ENCODE measurements at regions not wholly inside any gene's neighbourhood (a gene's known extent, or its start where the extent isn't known, plus 50 kb on each side); places are given as distances from the start of the nearest gene placed in this dataset.

GRCh38 chr1:57879700-57880099, 455.8 kb upstream of the DAB1 start:
- H3K27ac ChIP-seq (ENCODE audit: low read depth, low read length) = no peak overlapping the region
- H3K36me3 ChIP-seq (ENCODE audit: control insufficient read depth, insufficient read depth, low read length) = no peaks in the 10 kb centered on the region
- no peaks in the 10 kb centered on the region for H3K9me3 ChIP-seq (ENCODE audit: control insufficient read depth, insufficient read depth, low read depth, low read length)
- H3K4me1 ChIP-seq (ENCODE audit: control insufficient read depth, insufficient read depth, low read length) = no peaks in the 10 kb centered on the region
- no peak overlapping the region for H3K9ac ChIP-seq (ENCODE audit: low read length)
- H3K27me3 ChIP-seq (ENCODE audit: control insufficient read depth, insufficient read depth, low read length) = no peaks in the 10 kb centered on the region
- H3K4me3 ChIP-seq (ENCODE audit: low read depth, low read length) = no peak overlapping the region

- Histone ChIP-seq H3K27me3 (ENCODE audit: control insufficient read depth, insufficient read depth, low read length) (no peaks in the 10 kb centered on the region), H3K9me3 (ENCODE audit: control insufficient read depth, insufficient read depth, low read depth, low read length) (no peaks in the 10 kb centered on the region), H3K4me3 (ENCODE audit: low read depth, low read length) (no peak overlapping the region), H3K36me3 (ENCODE audit: control insufficient read depth, insufficient read depth, low read length) (no peaks in the 10 kb centered on the region), H3K27ac (ENCODE audit: low read depth, low read length) (no peak overlapping the region), H3K9ac (ENCODE audit: low read length) (no peak overlapping the region), H3K4me1 (ENCODE audit: control insufficient read depth, insufficient read depth, low read length) (no peaks in the 10 kb centered on the region)
Observed at GRCh38 chr1:57874418-57874877, 450.6 kb upstream of the DAB1 start.

DNA sequence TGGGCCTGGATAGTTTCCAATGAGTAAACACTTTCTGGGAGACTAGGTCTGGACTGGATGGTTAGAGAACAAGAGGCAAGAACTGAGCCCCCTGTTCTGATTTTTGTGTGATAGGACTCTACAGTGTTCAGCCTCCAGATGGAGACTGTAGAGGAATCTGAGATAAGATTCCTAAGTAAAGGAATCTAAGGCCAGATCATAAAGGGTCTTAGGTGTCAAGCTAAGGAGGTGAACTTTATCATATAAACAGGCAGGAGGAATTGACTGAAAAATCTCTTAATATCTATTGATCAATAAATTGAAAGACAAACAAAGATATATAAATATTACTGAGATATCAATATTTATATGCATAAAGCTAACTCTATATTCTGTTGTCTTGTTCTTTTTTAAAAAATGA, 449.1 kb upstream of the DAB1 start:
- Histone ChIP-seq H3K4me3 (ENCODE audit: low read depth, low read length) (no peak overlapping the region), H3K36me3 (ENCODE audit: control insufficient read depth, insufficient read depth, low read length) (no peaks in the 10 kb centered on the region), H3K9ac (ENCODE audit: low read length) (no peak overlapping the region), H3K4me1 (ENCODE audit: control insufficient read depth, insufficient read depth, low read length) (no peaks in the 10 kb centered on the region; the same call in 1 of the 2 replicates), H3K27ac (ENCODE audit: low read depth, low read length) (no peak overlapping the region), H3K27me3 (ENCODE audit: control insufficient read depth, insufficient read depth, low read length) (no peaks in the 10 kb centered on the region), H3K9me3 (ENCODE audit: control insufficient read depth, insufficient read depth, low read depth, low read length) (no peaks in the 10 kb centered on the region)

DNA sequence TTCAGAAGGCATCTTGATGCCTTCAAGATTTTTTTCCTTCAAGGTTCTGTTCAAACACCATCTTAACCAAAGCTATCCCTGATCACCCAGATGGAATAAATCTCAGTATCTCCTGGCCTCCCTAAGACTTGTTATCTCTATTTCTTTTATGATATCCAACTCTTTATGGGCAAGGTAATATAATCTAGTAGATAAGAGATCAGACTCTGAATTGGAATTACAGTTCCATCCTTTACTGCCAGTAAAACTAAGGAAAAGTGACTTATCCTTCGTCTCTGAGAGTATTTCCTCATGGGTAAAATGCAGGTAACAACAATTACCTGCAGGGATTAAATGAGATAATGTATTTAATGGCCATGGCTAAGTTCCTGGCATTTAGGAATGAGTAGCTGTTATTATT, 445.0 kb upstream of the DAB1 start:
- no peak overlapping the region for H3K27ac ChIP-seq (ENCODE audit: low read depth, low read length)
- H3K9me3 ChIP-seq (ENCODE audit: control insufficient read depth, insufficient read depth, low read depth, low read length) = no peaks in the 10 kb centered on the region
- H3K27me3 ChIP-seq (ENCODE audit: control insufficient read depth, insufficient read depth, low read length) = no peaks in the 10 kb centered on the region
- H3K36me3 ChIP-seq (ENCODE audit: control insufficient read depth, insufficient read depth, low read length) = no peaks in the 10 kb centered on the region
- no peak overlapping the region for H3K9ac ChIP-seq (ENCODE audit: low read length)
- H3K4me1 ChIP-seq (ENCODE audit: control insufficient read depth, insufficient read depth, low read length) = no peaks in the 10 kb centered on the region; the same call in 1 of the 2 replicates
- no peak overlapping the region for H3K4me3 ChIP-seq (ENCODE audit: low read depth, low read length)

DNA sequence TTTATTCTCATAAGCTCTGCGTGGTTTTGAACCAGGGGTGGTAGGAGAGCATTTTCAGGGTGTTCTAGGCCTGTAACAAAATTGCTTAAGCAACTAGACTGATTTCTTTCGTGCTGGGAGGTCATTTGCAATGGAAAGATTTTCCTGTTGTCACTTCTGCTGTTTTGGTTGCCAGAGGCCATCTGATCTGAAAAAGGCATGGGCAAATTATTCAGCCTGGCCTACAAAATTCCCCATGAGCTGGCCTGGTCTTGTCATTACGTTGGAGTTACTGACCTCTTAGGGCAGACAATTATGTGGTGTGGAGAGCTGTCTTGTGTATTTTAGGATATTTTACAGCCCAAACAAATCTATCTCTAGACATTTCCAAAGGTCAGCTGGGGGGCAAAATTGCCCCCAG, 444.4 kb upstream of the DAB1 start:
- no peaks in the 10 kb centered on the region; the same call in 1 of the 2 replicates for H3K4me1 ChIP-seq (ENCODE audit: control insufficient read depth, insufficient read depth, low read length)
- H3K9me3 ChIP-seq (ENCODE audit: control insufficient read depth, insufficient read depth, low read depth, low read length) = no peaks in the 10 kb centered on the region
- no peak overlapping the region for H3K9ac ChIP-seq (ENCODE audit: low read length)
- H3K27me3 ChIP-seq (ENCODE audit: control insufficient read depth, insufficient read depth, low read length) = no peaks in the 10 kb centered on the region
- H3K4me3 ChIP-seq (ENCODE audit: low read depth, low read length) = no peak overlapping the region
- H3K27ac ChIP-seq (ENCODE audit: low read depth, low read length) = no peak overlapping the region
- H3K36me3 ChIP-seq (ENCODE audit: control insufficient read depth, insufficient read depth, low read length) = no peaks in the 10 kb centered on the region

- Histone ChIP-seq H3K9me3 (ENCODE audit: control insufficient read depth, insufficient read depth, low read depth, low read length) (no peaks in the 10 kb centered on the region), H3K4me3 (ENCODE audit: low read depth, low read length) (no peak overlapping the region), H3K9ac (ENCODE audit: low read length) (no peak overlapping the region), H3K27ac (ENCODE audit: low read depth, low read length) (no peak overlapping the region), H3K36me3 (ENCODE audit: control insufficient read depth, insufficient read depth, low read length) (no peaks in the 10 kb centered on the region), H3K27me3 (ENCODE audit: control insufficient read depth, insufficient read depth, low read length) (no peaks in the 10 kb centered on the region), H3K4me1 (ENCODE audit: control insufficient read depth, insufficient read depth, low read length) (no peaks in the 10 kb centered on the region; the same call in 1 of the 2 replicates)
Observed at GRCh38 chr1:57866998-57867397, 443.1 kb upstream of the DAB1 start.

- Histone ChIP-seq H3K9me3 (ENCODE audit: control insufficient read depth, insufficient read depth, low read depth, low read length) (no peaks in the 10 kb centered on the region), H3K9ac (ENCODE audit: low read length) (no peak overlapping the region), H3K36me3 (ENCODE audit: control insufficient read depth, insufficient read depth, low read length) (no peaks in the 10 kb centered on the region), H3K27ac (ENCODE audit: low read depth, low read length) (no peak overlapping the region), H3K4me1 (ENCODE audit: control insufficient read depth, insufficient read depth, low read length) (peaks cover 12% of the 10 kb centered on the region), H3K27me3 (ENCODE audit: control insufficient read depth, insufficient read depth, low read length) (no peaks in the 10 kb centered on the region), H3K4me3 (ENCODE audit: low read depth, low read length) (no peak overlapping the region)
Observed at GRCh38 chr1:57860931-57861565, 437.2 kb upstream of the DAB1 start.

- Histone ChIP-seq H3K27me3 (ENCODE audit: control insufficient read depth, insufficient read depth, low read length) (no peaks in the 10 kb centered on the region), H3K4me3 (ENCODE audit: low read depth, low read length) (no peak overlapping the region), H3K27ac (ENCODE audit: low read depth, low read length) (no peak overlapping the region), H3K4me1 (ENCODE audit: control insufficient read depth, insufficient read depth, low read length) (peaks cover 12% of the 10 kb centered on the region), H3K36me3 (ENCODE audit: control insufficient read depth, insufficient read depth, low read length) (no peaks in the 10 kb centered on the region), H3K9ac (ENCODE audit: low read length) (no peak overlapping the region), H3K9me3 (ENCODE audit: control insufficient read depth, insufficient read depth, low read depth, low read length) (no peaks in the 10 kb centered on the region)
Observed at GRCh38 chr1:57860325-57860724, 436.5 kb upstream of the DAB1 start.

GRCh38 chr1:57858740-57859139, 434.9 kb upstream of the DAB1 start:
- Histone ChIP-seq H3K27ac (ENCODE audit: low read depth, low read length) (no peak overlapping the region), H3K4me1 (ENCODE audit: control insufficient read depth, insufficient read depth, low read length) (peaks cover 12% of the 10 kb centered on the region), H3K4me3 (ENCODE audit: low read depth, low read length) (no peak overlapping the region), H3K9me3 (ENCODE audit: control insufficient read depth, insufficient read depth, low read depth, low read length) (no peaks in the 10 kb centered on the region), H3K27me3 (ENCODE audit: control insufficient read depth, insufficient read depth, low read length) (no peaks in the 10 kb centered on the region), H3K9ac (ENCODE audit: low read length) (no peak overlapping the region), H3K36me3 (ENCODE audit: control insufficient read depth, insufficient read depth, low read length) (no peaks in the 10 kb centered on the region)

GRCh38 chr1:57857809-57858208, 433.9 kb upstream of the DAB1 start:
- no peaks in the 10 kb centered on the region for H3K36me3 ChIP-seq (ENCODE audit: control insufficient read depth, insufficient read depth, low read length)
- H3K27me3 ChIP-seq (ENCODE audit: control insufficient read depth, insufficient read depth, low read length) = no peaks in the 10 kb centered on the region
- peaks cover 12% of the 10 kb centered on the region for H3K4me1 ChIP-seq (ENCODE audit: control insufficient read depth, insufficient read depth, low read length)
- no peak overlapping the region for H3K4me3 ChIP-seq (ENCODE audit: low read depth, low read length)
- no peak overlapping the region for H3K27ac ChIP-seq (ENCODE audit: low read depth, low read length)
- no peaks in the 10 kb centered on the region for H3K9me3 ChIP-seq (ENCODE audit: control insufficient read depth, insufficient read depth, low read depth, low read length)
- H3K9ac ChIP-seq (ENCODE audit: low read length) = no peak overlapping the region

DNA sequence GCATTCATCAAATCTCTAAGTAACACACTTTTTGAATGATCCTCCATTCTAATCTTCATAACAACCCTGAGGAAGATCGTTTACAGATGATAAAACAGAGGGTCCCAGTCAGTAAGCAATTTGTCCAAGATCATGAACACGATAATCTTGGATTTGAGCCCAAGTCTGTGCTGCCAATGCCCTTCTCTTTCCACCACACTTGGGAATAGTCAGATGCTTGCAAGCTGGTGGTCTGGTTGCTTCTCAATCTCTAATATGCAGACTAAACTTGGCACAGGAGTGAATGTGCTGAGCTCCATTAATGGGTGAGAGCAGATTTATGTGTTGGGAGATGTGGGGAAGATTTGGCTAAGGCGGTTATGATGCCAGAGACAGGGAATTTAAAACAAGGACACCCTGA, 430.6 kb upstream of the DAB1 start:
- H3K36me3 ChIP-seq (ENCODE audit: control insufficient read depth, insufficient read depth, low read length) = no peaks in the 10 kb centered on the region
- no peaks in the 10 kb centered on the region for H3K9me3 ChIP-seq (ENCODE audit: control insufficient read depth, insufficient read depth, low read depth, low read length)
- no peak overlapping the region for H3K4me3 ChIP-seq (ENCODE audit: low read depth, low read length)
- no peak overlapping the region for H3K27ac ChIP-seq (ENCODE audit: low read depth, low read length)
- H3K9ac ChIP-seq (ENCODE audit: low read length) = no peak overlapping the region
- peaks cover 12% of the 10 kb centered on the region for H3K4me1 ChIP-seq (ENCODE audit: control insufficient read depth, insufficient read depth, low read length)
- no peaks in the 10 kb centered on the region for H3K27me3 ChIP-seq (ENCODE audit: control insufficient read depth, insufficient read depth, low read length)

All from HUES6 (cell line).